ENCODE measurements at regions not wholly inside any gene's neighbourhood (a gene's known extent, or its start where the extent isn't known, plus 50 kb on each side); places are given as distances from the start of the nearest gene placed in this dataset.
A peak's percentile ranks its signal among the peaks of the same experiment; 100 is the strongest.

GRCh38 chr4:18878561-18878960 lies 857.0 kb upstream of the LCORL start:
- no peak for DNase-seq (ENCODE audit: low spot score in 2 of 2, unreplicated experiment in 2 of 2)
- no peak for TF ChIP-seq CTCF (IDR thresholded peaks at IDR 0.05; ENCODE audit: unreplicated experiment)
- H3K27me3 Mint-ChIP-seq (ENCODE audit: low read depth) = no peaks in the 10 kb centered on the region
- peaks cover 21% of the 10 kb centered on the region for H3K4me1 Mint-ChIP-seq
- H3K9me3 Mint-ChIP-seq = peaks cover 19% of the 10 kb centered on the region
- no peak overlapping the region for H3K4me3 Mint-ChIP-seq
- no peak overlapping the region for H3K27ac Mint-ChIP-seq
- H3K36me3 Mint-ChIP-seq = peaks cover 13% of the 10 kb centered on the region

- TF ChIP-seq CTCF (IDR thresholded peaks at IDR 0.05; ENCODE audit: unreplicated experiment) = no peak
- Mint-ChIP-seq H3K27ac (peak overlapping the region; percentile 70), H3K9me3 (peaks cover 21% of the 10 kb centered on the region), H3K4me1 (peaks cover 13% of the 10 kb centered on the region), H3K4me3 (no peak overlapping the region), H3K27me3 (ENCODE audit: low read depth) (no peaks in the 10 kb centered on the region), H3K36me3 (no peaks in the 10 kb centered on the region)
- no peak for DNase-seq (ENCODE audit: low spot score in 2 of 2, unreplicated experiment in 2 of 2)
Observed at GRCh38 chr4:18869166-18869565, 847.6 kb upstream of the LCORL start.

- no peak for TF ChIP-seq CTCF (IDR thresholded peaks at IDR 0.05; ENCODE audit: unreplicated experiment)
- Mint-ChIP-seq H3K27ac (no peak overlapping the region), H3K4me1 (peaks cover 16% of the 10 kb centered on the region), H3K27me3 (ENCODE audit: low read depth) (no peaks in the 10 kb centered on the region), H3K4me3 (no peak overlapping the region), H3K9me3 (peaks cover 12% of the 10 kb centered on the region), H3K36me3 (no peaks in the 10 kb centered on the region)
- no peak for DNase-seq (ENCODE audit: low spot score in 2 of 2, unreplicated experiment in 2 of 2)
Observed at GRCh38 chr4:18860836-18861530, 839.4 kb upstream of the LCORL start.

GRCh38 chr4:18859468-18859867 lies 837.9 kb upstream of the LCORL start:
- TF ChIP-seq CTCF (IDR thresholded peaks at IDR 0.05; ENCODE audit: unreplicated experiment) = no peak
- peaks cover 12% of the 10 kb centered on the region for H3K9me3 Mint-ChIP-seq
- H3K4me3 Mint-ChIP-seq = no peak overlapping the region
- H3K27me3 Mint-ChIP-seq (ENCODE audit: low read depth) = no peaks in the 10 kb centered on the region
- no peaks in the 10 kb centered on the region for H3K36me3 Mint-ChIP-seq
- peaks cover 13% of the 10 kb centered on the region for H3K4me1 Mint-ChIP-seq
- peak overlapping the region; percentile 55 for H3K27ac Mint-ChIP-seq
- DNase-seq (ENCODE audit: low spot score in 2 of 2, unreplicated experiment in 2 of 2) = no peak

- no peaks in the 10 kb centered on the region for H3K36me3 Mint-ChIP-seq
- no peak overlapping the region for H3K27ac Mint-ChIP-seq
- H3K4me3 Mint-ChIP-seq = no peak overlapping the region
- no peaks in the 10 kb centered on the region for H3K27me3 Mint-ChIP-seq (ENCODE audit: low read depth)
- DNase-seq (ENCODE audit: low spot score in 2 of 2, unreplicated experiment in 2 of 2) = no peak
- peaks cover 13% of the 10 kb centered on the region for H3K4me1 Mint-ChIP-seq
- peaks cover 10% of the 10 kb centered on the region for H3K9me3 Mint-ChIP-seq
- no peak for TF ChIP-seq CTCF (IDR thresholded peaks at IDR 0.05; ENCODE audit: unreplicated experiment)
Observed at GRCh38 chr4:18858229-18858922, 836.8 kb upstream of the LCORL start.
